NCI-H128 (cell line): ENCODE measurements at regions not wholly inside any gene's neighbourhood (a gene's known extent, or its start where the extent isn't known, plus 50 kb on each side); places are given as distances from the start of the nearest gene placed in this dataset.

Experiments
- DNase-seq: peaks from one replicate; lab custom pipeline; 2025; ENCODE audit not compliant: unreplicated experiment; lab: John Stamatoyannopoulos, UW

GRCh38 chr12:114302606-114303315, 103.2 kb downstream of the TBX5 start:
- DNase-seq: no peak

GRCh38 chr12:114302117-114302516, 103.8 kb downstream of the TBX5 start:
- DNase-seq: no peak

- no peak for DNase-seq
Measured at GRCh38 chr12:114294303-114294685, 111.7 kb downstream of the TBX5 start.

- DNase-seq: no peak
Measured at GRCh38 chr12:114293571-114294302, 112.2 kb downstream of the TBX5 start.

- no peak for DNase-seq
Measured at GRCh38 chr12:114293073-114293472, 112.9 kb downstream of the TBX5 start.

- DNase-seq: no peak
Measured at GRCh38 chr12:114291389-114292060, 114.4 kb downstream of the TBX5 start.

- no peak for DNase-seq
Measured at GRCh38 chr12:114287821-114288525, 118.0 kb downstream of the TBX5 start.

- DNase-seq: no peak
Measured at GRCh38 chr12:114286145-114286544, 119.8 kb downstream of the TBX5 start.

GRCh38 chr12:114285554-114285953, 120.4 kb downstream of the TBX5 start:
- DNase-seq: no peak

- DNase-seq: no peak
Measured at GRCh38 chr12:114284041-114284440, 121.9 kb downstream of the TBX5 start.

- DNase-seq: no peak
Measured at GRCh38 chr12:114275932-114276785, 129.8 kb downstream of the TBX5 start.

- no peak for DNase-seq
Measured at GRCh38 chr12:114275086-114275485, 130.9 kb downstream of the TBX5 start.

- no peak for DNase-seq
Measured at GRCh38 chr12:114274131-114274530, 131.8 kb downstream of the TBX5 start.

GRCh38 chr12:114272605-114273004, 133.3 kb downstream of the TBX5 start:
- DNase-seq: no peak

GRCh38 chr12:114272071-114272470, 133.9 kb downstream of the TBX5 start:
- DNase-seq: no peak

GRCh38 chr12:114269153-114269552, 136.8 kb downstream of the TBX5 start:
- no peak for DNase-seq

- DNase-seq: no peak
Measured at GRCh38 chr12:114266536-114266935, 139.4 kb downstream of the TBX5 start.

- DNase-seq: no peak
Measured at GRCh38 chr12:114265036-114265435, 140.9 kb downstream of the TBX5 start.

GRCh38 chr12:114263056-114263805, 142.7 kb downstream of the TBX5 start:
- no peak for DNase-seq

- DNase-seq: no peak
Measured at GRCh38 chr12:114257687-114258086, 148.3 kb downstream of the TBX5 start.
